GM12878 (cell line): ENCODE measurements at regions not wholly inside any gene's neighbourhood (a gene's known extent, or its start where the extent isn't known, plus 50 kb on each side); places are given as distances from the start of the nearest gene placed in this dataset.

ENCODE experiments used
- ATAC-seq: fragments of 200-7000 bp; cut with Tn5 transposase; 3 replicates; pipeline ENCODE4 v1.9.1; 2020; ENCODE audit warnings: mild to moderate bottlenecking, moderate library complexity
- BruUV-seq: library from RNA; stranded (reverse); fragments of 400-500 nt; replicated peaks from 2 replicates; lab custom pipeline; 2021; lab: Mats Ljungman, UMichigan
- CTCF ChIA-PET: fragments of 300-600 bp; sonication (Branson Sonifier 250); formaldehyde crosslinking; extraction: SDS; loops from one replicate; lab custom pipeline; 2021; ENCODE audit warnings: inconsistent platforms; lab: Yijun Ruan, JAX
- POLR2A ChIA-PET: fragments of 350-600 bp; formaldehyde crosslinking; extraction: SDS; loops from one replicate; lab custom pipeline; 2021; ENCODE audit warnings: inconsistent platforms; lab: Charles Lee
- RAD21 ChIA-PET: fragments of 300-600 bp; sonication (Branson Sonifier 250); formaldehyde crosslinking; loops from one replicate; lab custom pipeline; 2023; ENCODE audit warnings: antibody characterized with exemption; ENCODE audit not compliant: unreplicated experiment; lab: Charles Lee
- SMC1A ChIA-PET: fragments of 300-600 bp; sonication (Branson Sonifier 250); formaldehyde crosslinking; loops from one replicate; lab custom pipeline; 2023; ENCODE audit not compliant: unreplicated experiment, uncharacterized antibody; lab: Charles Lee
- DNase-seq: peaks from one replicate; pipeline ENCODE4 v3.0.0-alpha.2; 2011; ENCODE audit warnings: low read depth, low spot score
- FAIRE-seq: peaks from 3 replicates; lab custom pipeline; 2011; peaks lifted over from hg19 to GRCh38; lab: Jason Lieb, UNC
- H2AFZ ChIP-seq: 2 replicates; pipeline ENCODE4 v1.6.0; 2011; ENCODE audit warnings: low read depth, low read length, control low read depth; ENCODE audit not compliant: control insufficient read depth
- H3K27ac ChIP-seq: 2 replicates; pipeline ENCODE4 v1.5.1; 2011; ENCODE audit warnings: control low read depth; ENCODE audit not compliant: control insufficient read depth, insufficient read depth
- H3K27me3 ChIP-seq, 2 experiments: replicated peaks in 1 of 2; 2 replicates each; pipeline versions ENCODE4 v1.6.0 to v1.6.1; 2011; ENCODE audit warnings: low read length in 1 of 2; ENCODE audit not compliant: control insufficient read depth in 2 of 2, insufficient read depth in 2 of 2
- H3K36me3 ChIP-seq, 2 experiments: 2 replicates each; pipeline ENCODE4 v1.5.1; 2011; ENCODE audit warnings: low read length in 1 of 2; ENCODE audit not compliant: control insufficient read depth in 2 of 2, insufficient read depth in 2 of 2
- H3K4me1 ChIP-seq: 2 replicates; pipeline ENCODE4 v1.6.1; 2011; ENCODE audit warnings: mild to moderate bottlenecking, low read length, moderate library complexity, mixed read lengths; ENCODE audit not compliant: control insufficient read depth, insufficient read depth
- H3K4me2 ChIP-seq: 2 replicates; pipeline ENCODE4 v1.6.0; 2011; ENCODE audit warnings: control low read depth; ENCODE audit not compliant: control insufficient read depth, insufficient read depth
- H3K4me3 ChIP-seq: fragments of 200-600 bp; sonication (generic); 2 replicates; pipeline ENCODE4 v1.5.1; 2016
- H3K79me2 ChIP-seq: 2 replicates; pipeline ENCODE4 v1.6.0; 2011; ENCODE audit warnings: low read length; ENCODE audit not compliant: control insufficient read depth, insufficient read depth
- H3K9ac ChIP-seq: 2 replicates; pipeline ENCODE4 v1.8.0; 2011; ENCODE audit warnings: low read length, control low read depth, mixed read lengths; ENCODE audit not compliant: control insufficient read depth, insufficient read depth
- H3K9me3 ChIP-seq: replicated peaks from 3 replicates; pipeline ENCODE4 v1.5.1; 2011; ENCODE audit warnings: mild to moderate bottlenecking, low read length; ENCODE audit not compliant: control insufficient read depth, insufficient read depth
- H4K20me1 ChIP-seq: 2 replicates; pipeline ENCODE4 v1.6.0; 2011; ENCODE audit not compliant: control insufficient read depth, insufficient read depth
- CHD2 ChIP-seq: IDR thresholded peaks from 2 replicates; pipeline ENCODE4 v1.6.1; 2011; ENCODE audit warnings: low read depth, low read length, improper control_type of control experiment, borderline replicate concordance
- KAT2A ChIP-seq: conservative IDR thresholded peaks from 2 replicates; pipeline ENCODE4 v1.6.1; 2011; ENCODE audit warnings: low read depth, low read length; ENCODE audit not compliant: control insufficient read depth
- LARP7 ChIP-seq: fragments of 450-650 bp; IDR thresholded peaks from 2 replicates; pipeline ENCODE4 v1.6.1; 2017; ENCODE audit warnings: mild to moderate bottlenecking
- POLR2AphosphoS2 ChIP-seq: IDR thresholded peaks from 2 replicates; pipeline ENCODE4 v1.6.1; 2011; ENCODE audit warnings: low read depth, mild to moderate bottlenecking, low read length, improper control_type of control experiment, moderate library complexity
- RBBP5 ChIP-seq: fragments of 200-600 bp; sonication (generic); conservative IDR thresholded peaks from 2 replicates; pipeline ENCODE4 v1.6.1; 2016
- SMAD1 ChIP-seq: fragments of 450-650 bp; IDR thresholded peaks from 2 replicates; pipeline ENCODE4 v1.6.1; 2018; ENCODE audit warnings: mild to moderate bottlenecking, low read depth; ENCODE audit not compliant: partially characterized antibody
- SMC3 ChIP-seq: IDR thresholded peaks from 2 replicates; pipeline ENCODE4 v1.6.1; 2011; ENCODE audit warnings: low read length, improper control_type of control experiment, borderline replicate concordance
- TBL1XR1 ChIP-seq: IDR thresholded peaks from 2 replicates; pipeline ENCODE4 v1.6.1; 2012; ENCODE audit warnings: low read depth, low read length, improper control_type of control experiment
- YBX1 ChIP-seq: fragments of 450-650 bp; IDR thresholded peaks from 2 replicates; pipeline ENCODE4 v1.6.1; 2016; ENCODE audit warnings: antibody characterized with exemption
- ZNF384 ChIP-seq: IDR thresholded peaks from 2 replicates; pipeline ENCODE4 v1.6.1; 2012; ENCODE audit warnings: low read depth, mild to moderate bottlenecking, low read length, improper control_type of control experiment, borderline replicate concordance
- WGBS: methylation state at CpG from one replicate; pipeline ENCODE4 v1.1.6; 2016; ENCODE audit warnings: low lambda C conversion rate; ENCODE audit not compliant: insufficient replicate concordance, insufficient coverage; ENCODE audit errors: missing lambda C conversion rate; 5-methylcytosine and 5-hydroxymethylcytosine counted together
- in situ Hi-C: fragments of 300-500 bp; cut with MboI; formaldehyde crosslinking; loops from 9 replicates; pipeline ENCODE4 v1.14.3; 2018; ENCODE audit warnings: mixed read lengths
- intact Hi-C: fragments of 100-400 bp; cut with micrococcal nuclease; formaldehyde crosslinking; loops from one replicate; pipeline ENCODE4 v1.14.2; 2022; ENCODE audit not compliant: unreplicated experiment
- TF ChIP-seq, protein P1 (sequence below): fragments of 450-650 bp; IDR thresholded peaks from 2 replicates; pipeline ENCODE4 v1.6.1; 2016; ENCODE audit warnings: mild to moderate bottlenecking, moderate library complexity, borderline replicate concordance
- TF ChIP-seq, protein P2 (sequence below): fragments of 450-650 bp; IDR thresholded peaks from 2 replicates; pipeline ENCODE4 v1.6.1; 2016; ENCODE audit warnings: mild to moderate bottlenecking
- TF ChIP-seq, protein P3 (sequence below): IDR thresholded peaks from 2 replicates; pipeline ENCODE4 v1.6.1; 2012; ENCODE audit warnings: low read length, inconsistent platforms
- TF ChIP-seq, protein P4 (sequence below): fragments of 450-650 bp; IDR thresholded peaks from 2 replicates; pipeline ENCODE4 v1.6.1; 2017; ENCODE audit warnings: antibody characterized with exemption, mild to moderate bottlenecking, moderate library complexity

DNA sequence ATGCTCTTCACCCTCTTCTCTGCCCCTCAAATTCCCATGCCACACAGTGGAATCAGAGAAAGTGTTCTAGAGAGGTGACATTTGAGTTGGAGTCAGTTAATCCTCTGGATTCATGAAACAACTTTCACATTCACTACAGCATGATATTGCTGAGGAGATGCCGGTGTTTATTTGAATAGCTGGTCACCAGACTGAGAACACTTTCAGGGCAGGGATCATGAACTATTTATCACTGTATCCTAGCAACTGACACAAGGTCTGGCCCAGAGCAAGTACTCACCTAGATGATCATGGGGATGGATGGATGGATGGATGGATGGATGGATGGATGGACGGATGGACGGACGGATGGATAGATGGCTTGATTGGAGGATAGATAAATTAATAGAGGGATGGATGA, 116.7 kb upstream of the ZMIZ1 start:
- Histone ChIP-seq H3K27me3 (no peaks in the 10 kb centered on the region; a peak in 1 of 4 replicates), H3K4me1 (no peaks in the 10 kb centered on the region), H3K4me2 (no peak overlapping the region), H2AFZ (no peak overlapping the region), H3K9me3 (no peaks in the 10 kb centered on the region; the same call in 2 of the 3 replicates), H3K36me3 (no peaks in the 10 kb centered on the region), H3K4me3 (no peak overlapping the region), H3K27ac (no peak overlapping the region), H3K9ac (no peak overlapping the region), H3K79me2 (no peaks in the 10 kb centered on the region), H4K20me1 (no peaks in the 10 kb centered on the region)
- ATAC-seq (no peak), DNase-seq (no peak), FAIRE-seq (no peak)
- POLR2A ChIA-PET, result interaction anchor here (1.2 kb wide), 1 partner anchor 8 kb away, joined by 3 read pairs; no protein-coding TSS in a partner anchor
- RAD21 ChIA-PET, result no interaction called here
- CTCF ChIA-PET, result no interaction called here
- in situ Hi-C loops, result no loop called here
- BruUV-seq, result no TSS peak
- no peak for TF ChIP-seq YBX1
- TF ChIP-seq, protein P1, sequence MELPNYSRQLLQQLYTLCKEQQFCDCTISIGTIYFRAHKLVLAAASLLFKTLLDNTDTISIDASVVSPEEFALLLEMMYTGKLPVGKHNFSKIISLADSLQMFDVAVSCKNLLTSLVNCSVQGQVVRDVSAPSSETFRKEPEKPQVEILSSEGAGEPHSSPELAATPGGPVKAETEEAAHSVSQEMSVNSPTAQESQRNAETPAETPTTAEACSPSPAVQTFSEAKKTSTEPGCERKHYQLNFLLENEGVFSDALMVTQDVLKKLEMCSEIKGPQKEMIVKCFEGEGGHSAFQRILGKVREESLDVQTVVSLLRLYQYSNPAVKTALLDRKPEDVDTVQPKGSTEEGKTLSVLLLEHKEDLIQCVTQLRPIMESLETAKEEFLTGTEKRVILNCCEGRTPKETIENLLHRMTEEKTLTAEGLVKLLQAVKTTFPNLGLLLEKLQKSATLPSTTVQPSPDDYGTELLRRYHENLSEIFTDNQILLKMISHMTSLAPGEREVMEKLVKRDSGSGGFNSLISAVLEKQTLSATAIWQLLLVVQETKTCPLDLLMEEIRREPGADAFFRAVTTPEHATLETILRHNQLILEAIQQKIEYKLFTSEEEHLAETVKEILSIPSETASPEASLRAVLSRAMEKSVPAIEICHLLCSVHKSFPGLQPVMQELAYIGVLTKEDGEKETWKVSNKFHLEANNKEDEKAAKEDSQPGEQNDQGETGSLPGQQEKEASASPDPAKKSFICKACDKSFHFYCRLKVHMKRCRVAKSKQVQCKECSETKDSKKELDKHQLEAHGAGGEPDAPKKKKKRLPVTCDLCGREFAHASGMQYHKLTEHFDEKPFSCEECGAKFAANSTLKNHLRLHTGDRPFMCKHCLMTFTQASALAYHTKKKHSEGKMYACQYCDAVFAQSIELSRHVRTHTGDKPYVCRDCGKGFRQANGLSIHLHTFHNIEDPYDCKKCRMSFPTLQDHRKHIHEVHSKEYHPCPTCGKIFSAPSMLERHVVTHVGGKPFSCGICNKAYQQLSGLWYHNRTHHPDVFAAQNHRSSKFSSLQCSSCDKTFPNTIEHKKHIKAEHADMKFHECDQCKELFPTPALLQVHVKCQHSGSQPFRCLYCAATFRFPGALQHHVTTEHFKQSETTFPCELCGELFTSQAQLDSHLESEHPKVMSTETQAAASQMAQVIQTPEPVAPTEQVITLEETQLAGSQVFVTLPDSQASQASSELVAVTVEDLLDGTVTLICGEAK, result no peak
- no peak for TF ChIP-seq KAT2A
- no peak for TF ChIP-seq RBBP5
- TF ChIP-seq ZNF384, result no peak
- TF ChIP-seq POLR2AphosphoS2, result no peak
- TF ChIP-seq, protein P2, sequence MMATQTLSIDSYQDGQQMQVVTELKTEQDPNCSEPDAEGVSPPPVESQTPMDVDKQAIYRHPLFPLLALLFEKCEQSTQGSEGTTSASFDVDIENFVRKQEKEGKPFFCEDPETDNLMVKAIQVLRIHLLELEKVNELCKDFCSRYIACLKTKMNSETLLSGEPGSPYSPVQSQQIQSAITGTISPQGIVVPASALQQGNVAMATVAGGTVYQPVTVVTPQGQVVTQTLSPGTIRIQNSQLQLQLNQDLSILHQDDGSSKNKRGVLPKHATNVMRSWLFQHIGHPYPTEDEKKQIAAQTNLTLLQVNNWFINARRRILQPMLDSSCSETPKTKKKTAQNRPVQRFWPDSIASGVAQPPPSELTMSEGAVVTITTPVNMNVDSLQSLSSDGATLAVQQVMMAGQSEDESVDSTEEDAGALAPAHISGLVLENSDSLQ, result no peak
- no peak for TF ChIP-seq TBL1XR1
- no peak for TF ChIP-seq SMAD1
- TF ChIP-seq CHD2, result no peak
- TF ChIP-seq, protein P3, sequence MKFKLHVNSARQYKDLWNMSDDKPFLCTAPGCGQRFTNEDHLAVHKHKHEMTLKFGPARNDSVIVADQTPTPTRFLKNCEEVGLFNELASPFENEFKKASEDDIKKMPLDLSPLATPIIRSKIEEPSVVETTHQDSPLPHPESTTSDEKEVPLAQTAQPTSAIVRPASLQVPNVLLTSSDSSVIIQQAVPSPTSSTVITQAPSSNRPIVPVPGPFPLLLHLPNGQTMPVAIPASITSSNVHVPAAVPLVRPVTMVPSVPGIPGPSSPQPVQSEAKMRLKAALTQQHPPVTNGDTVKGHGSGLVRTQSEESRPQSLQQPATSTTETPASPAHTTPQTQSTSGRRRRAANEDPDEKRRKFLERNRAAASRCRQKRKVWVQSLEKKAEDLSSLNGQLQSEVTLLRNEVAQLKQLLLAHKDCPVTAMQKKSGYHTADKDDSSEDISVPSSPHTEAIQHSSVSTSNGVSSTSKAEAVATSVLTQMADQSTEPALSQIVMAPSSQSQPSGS, result no peak
- no peak for TF ChIP-seq LARP7
- TF ChIP-seq SMC3, result no peak
- TF ChIP-seq, protein P4, sequence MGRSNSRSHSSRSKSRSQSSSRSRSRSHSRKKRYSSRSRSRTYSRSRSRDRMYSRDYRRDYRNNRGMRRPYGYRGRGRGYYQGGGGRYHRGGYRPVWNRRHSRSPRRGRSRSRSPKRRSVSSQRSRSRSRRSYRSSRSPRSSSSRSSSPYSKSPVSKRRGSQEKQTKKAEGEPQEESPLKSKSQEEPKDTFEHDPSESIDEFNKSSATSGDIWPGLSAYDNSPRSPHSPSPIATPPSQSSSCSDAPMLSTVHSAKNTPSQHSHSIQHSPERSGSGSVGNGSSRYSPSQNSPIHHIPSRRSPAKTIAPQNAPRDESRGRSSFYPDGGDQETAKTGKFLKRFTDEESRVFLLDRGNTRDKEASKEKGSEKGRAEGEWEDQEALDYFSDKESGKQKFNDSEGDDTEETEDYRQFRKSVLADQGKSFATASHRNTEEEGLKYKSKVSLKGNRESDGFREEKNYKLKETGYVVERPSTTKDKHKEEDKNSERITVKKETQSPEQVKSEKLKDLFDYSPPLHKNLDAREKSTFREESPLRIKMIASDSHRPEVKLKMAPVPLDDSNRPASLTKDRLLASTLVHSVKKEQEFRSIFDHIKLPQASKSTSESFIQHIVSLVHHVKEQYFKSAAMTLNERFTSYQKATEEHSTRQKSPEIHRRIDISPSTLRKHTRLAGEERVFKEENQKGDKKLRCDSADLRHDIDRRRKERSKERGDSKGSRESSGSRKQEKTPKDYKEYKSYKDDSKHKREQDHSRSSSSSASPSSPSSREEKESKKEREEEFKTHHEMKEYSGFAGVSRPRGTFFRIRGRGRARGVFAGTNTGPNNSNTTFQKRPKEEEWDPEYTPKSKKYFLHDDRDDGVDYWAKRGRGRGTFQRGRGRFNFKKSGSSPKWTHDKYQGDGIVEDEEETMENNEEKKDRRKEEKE, result no peak
- SMC1A ChIA-PET, result no interaction called here
- 65% methylated on average over 4 of the region's 4 CpGs for WGBS
- intact Hi-C loops, result no loop called here
